ENCODE measurements at regions not wholly inside any gene's neighbourhood (a gene's known extent, or its start where the extent isn't known, plus 50 kb on each side); places are given as distances from the start of the nearest gene placed in this dataset.

DNA sequence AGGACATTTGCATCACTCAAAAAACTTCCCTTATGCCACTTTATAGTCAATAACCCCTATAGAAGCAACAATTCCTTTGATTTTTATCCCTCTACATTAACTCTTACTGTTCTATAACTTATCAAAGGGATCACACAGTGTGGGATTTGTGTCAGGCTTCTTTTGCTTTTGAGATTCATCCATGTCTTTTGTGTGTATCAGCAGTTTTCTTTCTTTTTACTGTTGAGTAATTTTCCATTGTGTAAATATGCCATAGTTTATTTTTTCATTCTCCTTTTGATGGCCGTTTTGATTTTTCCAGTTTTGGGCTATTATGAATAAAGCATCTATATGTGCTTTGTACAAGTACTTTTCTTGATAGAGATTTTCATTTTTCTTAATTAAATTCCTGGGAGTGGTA lies 657.9 kb downstream of the EPM2A start:
- TF ChIP-seq, protein P1, sequence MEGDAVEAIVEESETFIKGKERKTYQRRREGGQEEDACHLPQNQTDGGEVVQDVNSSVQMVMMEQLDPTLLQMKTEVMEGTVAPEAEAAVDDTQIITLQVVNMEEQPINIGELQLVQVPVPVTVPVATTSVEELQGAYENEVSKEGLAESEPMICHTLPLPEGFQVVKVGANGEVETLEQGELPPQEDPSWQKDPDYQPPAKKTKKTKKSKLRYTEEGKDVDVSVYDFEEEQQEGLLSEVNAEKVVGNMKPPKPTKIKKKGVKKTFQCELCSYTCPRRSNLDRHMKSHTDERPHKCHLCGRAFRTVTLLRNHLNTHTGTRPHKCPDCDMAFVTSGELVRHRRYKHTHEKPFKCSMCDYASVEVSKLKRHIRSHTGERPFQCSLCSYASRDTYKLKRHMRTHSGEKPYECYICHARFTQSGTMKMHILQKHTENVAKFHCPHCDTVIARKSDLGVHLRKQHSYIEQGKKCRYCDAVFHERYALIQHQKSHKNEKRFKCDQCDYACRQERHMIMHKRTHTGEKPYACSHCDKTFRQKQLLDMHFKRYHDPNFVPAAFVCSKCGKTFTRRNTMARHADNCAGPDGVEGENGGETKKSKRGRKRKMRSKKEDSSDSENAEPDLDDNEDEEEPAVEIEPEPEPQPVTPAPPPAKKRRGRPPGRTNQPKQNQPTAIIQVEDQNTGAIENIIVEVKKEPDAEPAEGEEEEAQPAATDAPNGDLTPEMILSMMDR (IDR thresholded peaks at IDR 0.05) = no peak
- no peak overlapping the region for H3K4me3 ChIP-seq
- intact Hi-C loops (cut with DNase I; ENCODE audit: low total_unique reads) = no loop called here
- H3K36me3 ChIP-seq = no peaks in the 10 kb centered on the region
- no peaks in the 10 kb centered on the region for H3K27me3 ChIP-seq
- H3K27ac ChIP-seq = no peak overlapping the region
- DNase-seq = no peak
- no peaks in the 10 kb centered on the region for H3K4me1 ChIP-seq
- H3K9me3 ChIP-seq = no peaks in the 10 kb centered on the region

DNA sequence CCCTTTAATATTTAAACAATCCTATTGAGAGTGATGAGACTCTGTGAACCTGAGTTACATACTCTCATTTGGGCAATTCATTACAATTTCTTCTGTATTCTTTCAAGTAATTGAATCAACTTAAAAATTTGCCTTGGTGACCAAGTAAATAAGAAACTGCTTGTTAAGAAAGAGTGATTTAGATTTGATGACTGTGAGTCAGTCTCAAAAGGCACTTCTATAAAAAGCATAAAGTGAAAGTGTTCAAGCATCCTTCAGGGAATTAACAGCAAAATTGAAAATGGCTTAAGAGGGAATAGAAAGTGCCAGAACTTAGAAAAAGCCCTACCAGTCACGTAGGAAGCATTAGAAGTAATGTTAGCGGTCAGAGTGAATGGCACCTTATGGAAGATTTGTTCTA lies 654.7 kb downstream of the EPM2A start:
- DNase-seq = no peak
- Histone ChIP-seq H3K4me1 (no peaks in the 10 kb centered on the region), H3K27ac (no peak overlapping the region), H3K36me3 (no peaks in the 10 kb centered on the region), H3K27me3 (no peaks in the 10 kb centered on the region), H3K4me3 (no peak overlapping the region), H3K9me3 (no peaks in the 10 kb centered on the region)
- intact Hi-C loops (cut with DNase I; ENCODE audit: low total_unique reads) = no loop called here
- TF ChIP-seq, protein P1 (IDR thresholded peaks at IDR 0.05) = no peak
- TF ChIP-seq POLR2A (IDR thresholded peaks at IDR 0.05) = no peak

DNA sequence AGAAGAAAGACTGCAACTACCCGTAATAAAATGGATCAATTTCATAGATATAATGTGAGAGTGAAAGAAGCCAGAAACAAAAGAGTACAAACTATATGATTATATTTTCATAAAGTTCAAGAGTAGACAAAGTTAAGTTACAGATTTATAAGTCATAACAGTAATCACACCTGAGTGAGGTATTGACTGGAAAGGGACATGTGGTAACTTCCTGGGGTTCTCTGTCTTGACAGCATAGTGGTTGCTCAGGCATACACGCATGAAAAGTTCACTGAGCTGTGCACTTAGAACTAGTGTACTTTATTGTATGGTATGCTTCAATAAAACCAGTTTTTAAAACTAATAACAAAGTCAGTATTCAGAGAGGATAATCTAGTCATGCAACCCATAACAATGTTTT lies 653.6 kb downstream of the EPM2A start:
- Histone ChIP-seq H3K27ac (no peak overlapping the region), H3K36me3 (no peaks in the 10 kb centered on the region), H3K9me3 (no peaks in the 10 kb centered on the region), H3K4me1 (no peaks in the 10 kb centered on the region), H3K4me3 (no peak overlapping the region), H3K27me3 (no peaks in the 10 kb centered on the region)
- intact Hi-C loops (cut with DNase I; ENCODE audit: low total_unique reads) = no loop called here
- no peak for DNase-seq
- TF ChIP-seq POLR2A (IDR thresholded peaks at IDR 0.05) = no peak
- TF ChIP-seq, protein P1 (IDR thresholded peaks at IDR 0.05) = no peak

DNA sequence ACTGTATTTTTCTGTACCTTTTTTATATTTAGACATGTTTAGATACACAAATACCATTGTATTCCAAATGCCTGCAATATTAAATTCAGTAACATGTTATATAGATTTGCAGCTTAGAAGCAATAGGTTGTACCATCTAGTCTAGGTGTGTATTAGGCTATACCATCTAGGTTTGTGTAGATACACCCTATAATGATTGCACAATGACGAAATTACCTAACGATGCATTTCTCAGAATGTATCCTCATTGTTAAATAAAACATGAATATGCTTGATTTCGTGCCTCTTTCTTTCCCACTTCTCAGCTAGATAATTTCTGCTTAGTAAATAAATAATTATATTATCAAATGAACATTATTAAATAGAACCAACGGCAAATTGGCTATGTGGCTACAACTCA lies 653.0 kb downstream of the EPM2A start:
- no peak overlapping the region for H3K4me3 ChIP-seq
- intact Hi-C loops (cut with DNase I; ENCODE audit: low total_unique reads) = no loop called here
- no peaks in the 10 kb centered on the region for H3K9me3 ChIP-seq
- no peak for DNase-seq
- no peaks in the 10 kb centered on the region for H3K36me3 ChIP-seq
- TF ChIP-seq, protein P1 (IDR thresholded peaks at IDR 0.05) = no peak
- no peak for TF ChIP-seq POLR2A (IDR thresholded peaks at IDR 0.05)
- H3K27me3 ChIP-seq = no peaks in the 10 kb centered on the region
- no peaks in the 10 kb centered on the region for H3K4me1 ChIP-seq
- H3K27ac ChIP-seq = no peak overlapping the region

DNA sequence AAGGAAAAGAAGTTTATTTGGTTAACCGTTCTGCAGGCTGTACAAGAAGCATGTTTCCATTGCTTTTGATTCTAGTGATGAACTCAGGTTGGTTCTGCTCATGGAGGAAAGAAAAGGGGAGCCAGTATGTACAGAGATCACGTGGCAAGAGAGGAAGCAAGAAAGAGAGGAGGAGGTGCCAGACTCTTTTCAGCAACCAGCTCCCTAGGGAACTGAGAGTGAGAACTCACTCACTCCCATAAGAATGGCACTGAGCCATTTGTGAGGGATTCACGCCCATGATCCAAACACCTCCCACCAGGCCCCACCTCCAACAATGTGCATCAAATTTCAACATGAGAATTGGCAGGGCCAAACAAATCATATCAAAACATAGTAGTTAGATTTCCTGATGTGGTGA lies 649.1 kb downstream of the EPM2A start:
- Histone ChIP-seq H3K27ac (no peak overlapping the region), H3K27me3 (no peaks in the 10 kb centered on the region), H3K4me1 (no peaks in the 10 kb centered on the region), H3K4me3 (no peak overlapping the region), H3K9me3 (no peaks in the 10 kb centered on the region), H3K36me3 (no peaks in the 10 kb centered on the region)
- TF ChIP-seq, protein P1 (IDR thresholded peaks at IDR 0.05) = no peak
- no peak for TF ChIP-seq POLR2A (IDR thresholded peaks at IDR 0.05)
- DNase-seq = no peak
- intact Hi-C loops (cut with DNase I; ENCODE audit: low total_unique reads) = no loop called here
